ENCODE measurements at regions not wholly inside any gene's neighbourhood (a gene's known extent, or its start where the extent isn't known, plus 50 kb on each side); places are given as distances from the start of the nearest gene placed in this dataset.

- Histone ChIP-seq H3K4me3 (no peak overlapping the region), H3K9me3 (no peaks in the 10 kb centered on the region), H3K36me3 (no peaks in the 10 kb centered on the region), H3K27me3 (peaks cover 0 to 10% of the 10 kb centered on the region in 2 donors), H3K4me1 (no peaks in the 10 kb centered on the region), H3K27ac (no peak overlapping the region)
- TF ChIP-seq, protein P1, sequence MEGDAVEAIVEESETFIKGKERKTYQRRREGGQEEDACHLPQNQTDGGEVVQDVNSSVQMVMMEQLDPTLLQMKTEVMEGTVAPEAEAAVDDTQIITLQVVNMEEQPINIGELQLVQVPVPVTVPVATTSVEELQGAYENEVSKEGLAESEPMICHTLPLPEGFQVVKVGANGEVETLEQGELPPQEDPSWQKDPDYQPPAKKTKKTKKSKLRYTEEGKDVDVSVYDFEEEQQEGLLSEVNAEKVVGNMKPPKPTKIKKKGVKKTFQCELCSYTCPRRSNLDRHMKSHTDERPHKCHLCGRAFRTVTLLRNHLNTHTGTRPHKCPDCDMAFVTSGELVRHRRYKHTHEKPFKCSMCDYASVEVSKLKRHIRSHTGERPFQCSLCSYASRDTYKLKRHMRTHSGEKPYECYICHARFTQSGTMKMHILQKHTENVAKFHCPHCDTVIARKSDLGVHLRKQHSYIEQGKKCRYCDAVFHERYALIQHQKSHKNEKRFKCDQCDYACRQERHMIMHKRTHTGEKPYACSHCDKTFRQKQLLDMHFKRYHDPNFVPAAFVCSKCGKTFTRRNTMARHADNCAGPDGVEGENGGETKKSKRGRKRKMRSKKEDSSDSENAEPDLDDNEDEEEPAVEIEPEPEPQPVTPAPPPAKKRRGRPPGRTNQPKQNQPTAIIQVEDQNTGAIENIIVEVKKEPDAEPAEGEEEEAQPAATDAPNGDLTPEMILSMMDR (IDR thresholded peaks at IDR 0.05) = no peak
- TF ChIP-seq POLR2A (IDR thresholded peaks at IDR 0.05) (no peak), EP300 (IDR thresholded peaks at IDR 0.05) (no peak)
- no peak for DNase-seq (ENCODE audit: low spot score in 2 of 2)
- WGBS, 2 donors = 89 to 98% methylated on average over 1 of the region's 1 CpG
These were observed 297.3 kb downstream of the MTX2 start for GRCh38 chr2:176566496-176566895.

DNA sequence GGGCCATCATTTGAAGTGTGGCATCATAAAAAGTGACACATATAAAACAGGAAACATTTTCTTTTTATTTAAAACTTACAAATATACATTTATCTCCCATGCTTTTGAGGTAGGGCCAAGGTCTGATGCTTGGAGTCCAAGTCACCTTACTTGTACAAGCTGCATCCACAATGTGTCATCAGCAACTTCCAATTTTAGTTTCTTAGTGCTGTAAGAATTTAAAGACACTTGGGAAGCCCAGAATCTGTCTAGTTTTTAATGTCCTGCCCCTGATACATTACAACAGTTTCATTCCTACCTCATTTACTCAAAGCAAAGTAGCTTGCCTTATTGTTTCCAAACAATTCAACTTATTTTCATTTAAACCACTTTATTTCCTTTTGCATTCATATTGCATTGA is 297.7 kb downstream of the MTX2 start:
- Histone ChIP-seq H3K9me3 (no peaks in the 10 kb centered on the region), H3K27ac (no peak overlapping the region), H3K27me3 (peaks cover 0 to 10% of the 10 kb centered on the region in 2 donors), H3K4me1 (no peaks in the 10 kb centered on the region), H3K4me3 (no peak overlapping the region), H3K36me3 (no peaks in the 10 kb centered on the region)
- DNase-seq (ENCODE audit: low spot score in 2 of 2) = no peak
- TF ChIP-seq POLR2A (IDR thresholded peaks at IDR 0.05) = no peak
- TF ChIP-seq EP300 (IDR thresholded peaks at IDR 0.05) = no peak
- TF ChIP-seq, protein P1 (IDR thresholded peaks at IDR 0.05) = no peak

DNA sequence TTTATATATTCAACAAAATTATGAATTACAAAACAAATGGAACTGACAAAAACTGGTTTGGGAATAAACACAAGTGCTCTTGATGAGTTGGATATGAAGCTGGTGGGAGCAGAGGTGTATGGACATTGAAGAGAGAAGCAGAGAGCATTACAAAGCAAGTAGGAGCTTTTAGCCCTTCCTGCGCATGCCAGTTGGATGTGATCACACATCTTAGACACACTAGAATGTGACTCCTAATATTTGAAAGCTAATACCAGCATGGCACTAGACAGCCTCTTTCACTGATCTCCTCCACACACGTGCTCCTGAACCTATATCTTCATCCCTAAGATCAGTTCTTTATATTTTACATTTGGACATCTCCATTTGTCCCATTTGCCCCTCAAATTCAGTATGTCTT is 298.1 kb downstream of the MTX2 start:
- Histone ChIP-seq H3K9me3 (no peaks in the 10 kb centered on the region), H3K4me1 (no peaks in the 10 kb centered on the region), H3K27ac (no peak overlapping the region), H3K4me3 (no peak overlapping the region), H3K36me3 (no peaks in the 10 kb centered on the region), H3K27me3 (peaks cover 0 to 10% of the 10 kb centered on the region in 2 donors)
- WGBS, 2 donors = 80 to 87% methylated on average over 2 of the region's 2 CpGs
- TF ChIP-seq POLR2A (IDR thresholded peaks at IDR 0.05) (no peak), EP300 (IDR thresholded peaks at IDR 0.05) (no peak)
- TF ChIP-seq, protein P1 (IDR thresholded peaks at IDR 0.05) = no peak
- DNase-seq (ENCODE audit: low spot score in 2 of 2) = no peak

DNA sequence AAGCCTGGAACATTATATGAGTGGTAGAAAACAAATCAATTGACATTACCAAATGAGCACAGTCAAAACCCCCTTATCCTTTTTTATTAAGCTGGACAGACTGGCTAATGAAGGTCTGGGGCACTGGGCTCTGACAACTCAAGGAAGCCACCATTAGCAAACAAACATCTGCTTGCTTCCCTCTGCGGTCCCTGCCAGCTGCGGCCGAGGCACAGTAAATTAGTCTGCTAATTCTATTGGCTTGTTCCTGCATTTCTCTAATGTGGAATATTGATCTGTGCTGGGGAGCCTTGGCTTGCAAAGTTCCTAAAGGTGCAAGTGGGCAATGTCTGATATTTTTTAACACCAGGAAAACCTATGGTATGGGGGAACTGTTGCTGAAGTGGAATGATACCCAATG is 300.3 kb downstream of the MTX2 start:
- H3K36me3 ChIP-seq = no peaks in the 10 kb centered on the region
- TF ChIP-seq, protein P1 (IDR thresholded peaks at IDR 0.05) = no peak
- no peak for TF ChIP-seq EP300 (IDR thresholded peaks at IDR 0.05)
- no peak for TF ChIP-seq POLR2A (IDR thresholded peaks at IDR 0.05)
- H3K9me3 ChIP-seq = no peaks in the 10 kb centered on the region
- H3K4me3 ChIP-seq = no peak overlapping the region
- H3K4me1 ChIP-seq = no peaks in the 10 kb centered on the region
- DNase-seq (ENCODE audit: low spot score in 2 of 2) = no peak
- 70 to 84% methylated on average over 3 of the region's 3 CpGs for WGBS, 2 donors
- no peak overlapping the region for H3K27ac ChIP-seq
- peaks cover 0 to 15% of the 10 kb centered on the region in 2 donors for H3K27me3 ChIP-seq

DNA sequence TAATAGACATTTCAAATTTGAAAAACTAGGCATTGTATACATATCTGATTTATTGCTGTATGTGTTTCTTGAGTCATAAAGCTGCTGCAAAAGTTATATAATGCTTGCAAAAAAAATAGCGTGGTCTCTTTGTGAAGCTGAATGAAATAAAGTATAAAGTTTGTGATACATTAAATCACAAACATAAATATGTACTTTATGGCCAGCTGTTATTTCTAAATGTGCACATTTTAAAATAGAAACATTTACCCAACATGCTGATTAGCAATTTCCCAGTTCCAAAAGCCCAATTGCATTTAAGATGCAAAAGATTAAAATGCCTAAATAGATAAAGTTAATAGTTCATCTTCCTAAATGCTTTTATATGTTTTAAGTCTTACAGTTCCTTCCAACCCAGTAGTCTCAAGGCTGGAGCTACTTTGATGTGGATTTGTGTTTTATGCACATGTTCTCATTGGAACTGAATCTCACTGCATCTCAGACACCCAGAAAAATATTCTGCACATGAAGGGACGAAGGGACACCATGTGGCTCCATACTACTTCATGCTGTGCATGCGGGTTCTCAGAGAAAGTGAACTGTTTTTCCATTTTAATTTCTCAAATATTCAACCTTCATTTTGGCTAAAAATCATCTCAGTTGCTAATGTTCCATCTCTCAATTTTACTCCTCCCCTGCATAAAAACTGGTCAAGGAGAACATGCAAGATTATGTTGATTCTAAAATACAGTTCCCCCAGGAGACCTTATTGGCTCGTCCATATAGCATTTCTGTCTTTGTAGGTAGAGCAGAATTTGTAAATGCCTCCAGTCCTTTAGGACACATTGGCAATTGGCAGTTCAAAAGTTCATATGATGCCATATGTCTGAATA is 304.6 kb downstream of the MTX2 start:
- no peaks in the 10 kb centered on the region for H3K4me1 ChIP-seq
- H3K36me3 ChIP-seq = no peaks in the 10 kb centered on the region
- TF ChIP-seq, protein P1 (IDR thresholded peaks at IDR 0.05) = no peak
- TF ChIP-seq POLR2A (IDR thresholded peaks at IDR 0.05) (no peak), EP300 (IDR thresholded peaks at IDR 0.05) (no peak)
- no peak overlapping the region for H3K4me3 ChIP-seq
- WGBS, 2 donors = 74 to 75% methylated on average over 4 of the region's 4 CpGs
- H3K27me3 ChIP-seq = peaks cover 0 to 5% of the 10 kb centered on the region in 2 donors
- no peaks in the 10 kb centered on the region for H3K9me3 ChIP-seq
- no peak for DNase-seq (ENCODE audit: low spot score in 2 of 2)
- H3K27ac ChIP-seq = no peak overlapping the region
